ENCODE measurements at regions not wholly inside any gene's neighbourhood (a gene's known extent, or its start where the extent isn't known, plus 50 kb on each side); places are given as distances from the start of the nearest gene placed in this dataset.

DNA sequence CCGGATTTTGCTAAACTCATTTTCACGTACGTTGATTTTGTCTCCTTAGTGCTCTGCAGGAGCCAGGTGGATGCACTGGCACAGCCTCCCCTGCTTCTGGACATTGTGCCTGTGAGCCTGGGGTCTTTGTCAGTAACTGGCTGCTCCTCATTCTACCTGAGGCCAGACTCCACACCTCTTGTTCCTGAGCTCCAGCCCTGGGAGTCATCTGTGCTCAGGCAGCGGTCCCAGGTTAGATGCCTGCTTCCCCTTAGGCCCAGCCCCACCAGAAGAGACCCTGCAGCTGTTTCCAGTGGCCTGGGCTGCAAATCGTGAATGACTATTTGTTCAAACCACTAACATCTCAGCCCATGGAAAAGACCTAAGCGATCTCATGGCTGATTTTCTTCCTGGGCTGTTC is 129.1 kb downstream of the ERMARD start:
- no peak for ATAC-seq

DNA sequence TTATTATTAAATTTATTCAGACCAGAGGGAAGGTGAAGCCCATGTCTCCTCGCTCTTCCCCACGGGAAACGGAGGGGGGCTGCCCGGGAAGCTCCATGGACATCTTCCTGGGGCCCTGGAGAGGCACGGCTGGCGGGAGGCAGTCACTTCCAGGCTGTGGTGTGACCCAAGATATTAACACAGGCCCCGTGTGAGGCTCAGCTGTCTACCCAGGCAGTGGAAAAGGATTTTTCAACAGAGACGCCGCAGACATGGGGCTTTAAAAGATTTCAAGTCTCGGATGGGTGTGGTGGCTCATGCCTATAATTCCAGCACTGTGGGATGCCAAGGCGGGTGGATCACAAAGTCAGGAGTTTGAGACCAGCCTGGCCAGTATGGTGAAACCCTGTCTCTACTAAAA is 117.9 kb downstream of the ERMARD start:
- ATAC-seq = no peak

DNA sequence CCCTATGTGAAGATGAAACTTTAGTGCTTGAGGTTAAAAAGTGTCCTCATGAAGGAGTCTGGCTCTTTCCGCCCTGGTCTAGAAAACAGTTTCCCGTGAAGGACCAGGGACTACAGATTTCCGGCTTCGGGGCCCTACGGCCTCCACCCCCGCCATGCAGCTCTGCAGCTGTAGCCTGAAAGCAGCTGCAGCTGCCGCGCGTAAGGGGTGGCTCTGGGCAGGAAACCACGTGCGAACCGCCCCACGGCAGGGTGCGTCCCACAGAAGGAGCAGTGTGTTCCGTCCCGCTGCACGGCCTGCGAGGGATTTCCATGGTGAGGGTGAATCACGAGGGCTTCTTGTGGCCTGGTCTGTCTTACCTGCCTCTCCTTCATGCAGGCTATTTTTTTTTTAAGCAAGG is 117.0 kb downstream of the ERMARD start:
- peak; percentile 55 for ATAC-seq

DNA sequence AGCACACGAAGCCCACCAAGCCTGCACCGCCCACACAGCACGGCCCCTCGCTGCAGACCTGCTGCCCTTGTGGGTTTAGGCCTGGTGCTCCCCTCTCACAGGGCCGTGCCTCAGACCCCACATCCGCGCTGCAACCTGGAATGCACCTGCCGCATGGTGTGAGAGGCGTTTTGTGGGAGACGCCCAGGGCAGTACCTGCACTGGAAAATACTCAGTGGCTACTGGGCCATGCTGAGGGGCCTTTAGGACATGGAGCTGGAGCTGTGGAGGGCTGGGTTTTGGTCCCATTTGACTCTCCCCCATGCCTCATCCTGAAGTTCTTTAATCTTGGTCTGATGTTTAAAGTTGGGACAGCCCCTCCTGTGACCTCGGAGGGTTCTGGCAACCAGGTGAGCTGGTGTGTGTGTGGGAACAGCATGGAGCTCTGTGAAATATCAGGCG is 116.3 kb downstream of the ERMARD start:
- ATAC-seq = no peak

DNA sequence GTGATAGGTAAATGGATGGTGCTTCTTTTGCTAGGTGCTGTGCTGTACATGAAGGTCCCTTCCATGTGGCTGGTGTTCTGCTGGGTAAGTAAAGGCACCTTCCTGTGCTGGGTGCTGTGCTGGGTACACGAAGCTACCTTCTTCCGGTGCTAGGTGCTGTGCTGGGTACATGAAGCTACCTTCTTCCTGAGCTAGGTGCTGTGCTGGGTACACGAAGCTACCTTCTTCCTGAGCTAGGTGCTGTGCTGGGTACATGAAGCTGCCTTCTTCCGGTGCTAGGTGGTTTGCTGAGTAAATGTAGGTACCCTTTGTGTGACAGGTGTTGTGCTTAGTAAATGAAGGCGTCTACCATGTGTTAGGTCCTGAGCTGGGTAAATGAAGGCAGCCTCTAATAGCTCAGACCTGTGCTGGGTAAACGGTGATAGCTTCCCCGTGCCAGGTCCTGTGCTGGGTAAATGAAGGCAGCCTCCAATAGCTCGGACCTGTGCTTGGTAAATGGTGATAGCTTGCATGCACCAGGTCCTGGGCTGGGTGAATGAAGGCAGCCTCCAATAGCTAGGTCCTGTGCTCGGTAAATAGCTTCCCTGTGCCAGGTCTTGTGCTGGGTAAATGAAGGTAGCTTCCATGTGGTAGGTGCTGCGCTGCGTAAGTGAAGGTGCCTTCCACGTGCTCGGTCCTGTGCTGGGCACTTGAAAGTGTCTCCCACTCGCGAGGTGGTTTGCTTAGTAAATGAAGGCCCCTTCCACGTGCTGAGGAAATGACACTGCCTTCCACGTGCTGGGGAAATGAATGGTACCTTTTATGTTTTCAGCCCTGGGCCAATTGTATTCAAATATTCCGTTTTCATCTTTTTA is 115.5 kb downstream of the ERMARD start:
- no peak for ATAC-seq

DNA sequence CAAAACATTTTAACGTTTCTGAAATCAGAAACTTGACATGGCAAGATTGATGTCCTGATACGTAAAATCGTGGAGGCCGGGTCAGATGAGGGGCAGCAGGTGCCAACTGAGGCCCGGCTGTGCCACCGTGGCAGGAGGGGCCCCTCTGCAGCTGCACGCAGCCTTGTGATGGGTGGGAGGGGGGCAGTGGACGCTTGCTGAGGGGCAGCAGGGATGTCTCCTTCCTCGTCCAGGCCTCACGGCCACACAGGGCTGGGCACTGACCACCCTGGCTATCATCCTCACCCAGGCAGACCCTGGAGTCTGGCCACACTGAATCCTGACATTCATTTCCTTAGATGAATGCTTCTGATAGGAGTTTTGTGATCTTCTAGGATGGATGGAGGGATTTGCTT is 114.7 kb downstream of the ERMARD start:
- ATAC-seq = no peak

DNA sequence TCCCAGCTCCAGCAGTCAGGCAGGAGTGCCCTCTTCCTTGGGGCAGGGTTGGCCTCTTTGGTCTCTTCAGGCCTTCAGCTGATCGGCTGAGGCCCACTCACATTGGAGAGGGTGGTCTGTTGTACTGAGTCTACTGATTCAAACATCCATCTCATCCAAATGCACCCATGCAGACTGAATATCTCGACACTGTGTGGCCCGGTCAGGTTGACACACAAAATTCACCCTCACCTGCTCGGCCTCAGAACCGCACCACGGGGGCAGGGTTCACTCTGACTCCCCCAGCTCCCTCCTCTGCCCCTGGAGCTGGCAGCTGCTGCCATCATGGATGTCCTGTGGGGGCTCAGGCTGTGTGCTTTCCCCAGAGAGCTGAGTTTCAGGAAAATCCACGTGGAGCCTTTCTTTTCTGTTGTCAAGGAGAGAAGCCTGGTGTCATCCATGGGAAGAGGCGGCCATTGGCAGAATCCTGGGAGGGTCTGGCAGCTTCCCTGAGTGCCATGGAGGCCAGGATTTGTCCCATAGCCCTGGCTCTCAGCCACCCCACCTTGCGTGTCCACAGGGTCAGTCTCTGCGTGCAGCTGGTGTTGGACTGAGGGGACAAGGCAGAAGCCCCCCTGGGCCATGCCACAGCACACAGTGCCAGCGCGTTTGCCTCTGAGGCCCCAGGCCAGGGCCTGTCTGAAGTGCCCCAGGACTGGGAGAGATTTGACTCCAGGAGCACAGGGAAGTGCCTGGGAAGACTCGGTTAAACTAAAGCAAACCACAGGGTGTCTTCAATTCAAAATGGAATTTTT is 114.1 kb downstream of the ERMARD start:
- ATAC-seq = no peak

DNA sequence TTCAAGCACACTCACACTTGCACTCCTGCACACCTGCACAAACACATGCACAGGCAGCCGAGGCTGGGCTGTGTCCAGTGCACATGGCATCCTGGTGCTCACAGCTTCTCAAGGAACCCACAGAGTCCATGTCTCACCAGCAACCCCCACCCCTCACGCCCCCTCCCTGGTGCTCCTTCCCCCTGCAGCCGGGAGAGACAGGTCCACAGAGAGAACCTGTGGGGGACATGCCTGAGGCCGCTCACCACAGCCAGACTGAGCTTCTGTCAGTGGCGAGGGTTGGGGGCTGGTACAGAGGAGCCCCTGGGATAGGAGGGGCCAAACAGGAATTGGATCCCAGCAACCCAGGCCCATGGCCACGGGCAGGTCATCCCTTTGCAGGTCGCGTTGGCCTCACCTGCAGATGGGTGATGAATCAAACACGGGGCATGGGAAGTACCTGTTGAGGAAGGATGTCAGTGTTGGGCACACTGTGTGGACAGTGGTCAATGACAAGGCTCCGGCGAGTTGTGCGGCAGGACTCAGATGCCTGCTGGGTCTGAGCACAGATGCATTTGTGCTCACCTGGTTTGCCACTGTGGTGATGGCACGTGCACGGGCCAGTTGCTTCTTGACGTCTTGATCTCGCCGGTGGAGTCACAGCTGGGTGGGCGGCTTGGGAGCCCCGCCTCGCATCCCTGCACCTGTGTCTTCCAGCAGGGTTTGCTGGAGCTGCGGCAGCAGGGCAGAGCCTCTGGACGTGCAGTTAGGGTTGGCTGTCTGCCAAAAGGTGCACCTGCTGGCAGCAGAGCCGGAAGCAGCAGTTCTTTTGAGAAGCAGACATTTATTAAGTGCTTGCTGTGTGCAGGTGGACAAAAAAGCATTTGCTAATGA is 113.0 kb downstream of the ERMARD start:
- ATAC-seq = no peak

DNA sequence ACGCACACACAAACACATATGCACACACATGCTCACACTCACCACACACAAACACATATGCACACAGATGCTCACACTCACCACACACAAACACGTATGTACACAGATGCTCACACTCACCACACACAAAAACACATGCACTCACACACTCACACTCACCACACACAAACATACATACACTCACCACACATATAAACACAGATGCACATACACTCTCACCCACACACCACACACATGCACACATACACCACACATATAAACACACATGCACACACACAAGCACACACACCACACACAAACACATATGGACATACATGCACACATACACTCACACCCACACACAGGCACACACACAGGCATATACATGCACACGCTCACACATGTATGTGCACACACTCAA is 112.3 kb downstream of the ERMARD start:
- ATAC-seq = no peak

DNA sequence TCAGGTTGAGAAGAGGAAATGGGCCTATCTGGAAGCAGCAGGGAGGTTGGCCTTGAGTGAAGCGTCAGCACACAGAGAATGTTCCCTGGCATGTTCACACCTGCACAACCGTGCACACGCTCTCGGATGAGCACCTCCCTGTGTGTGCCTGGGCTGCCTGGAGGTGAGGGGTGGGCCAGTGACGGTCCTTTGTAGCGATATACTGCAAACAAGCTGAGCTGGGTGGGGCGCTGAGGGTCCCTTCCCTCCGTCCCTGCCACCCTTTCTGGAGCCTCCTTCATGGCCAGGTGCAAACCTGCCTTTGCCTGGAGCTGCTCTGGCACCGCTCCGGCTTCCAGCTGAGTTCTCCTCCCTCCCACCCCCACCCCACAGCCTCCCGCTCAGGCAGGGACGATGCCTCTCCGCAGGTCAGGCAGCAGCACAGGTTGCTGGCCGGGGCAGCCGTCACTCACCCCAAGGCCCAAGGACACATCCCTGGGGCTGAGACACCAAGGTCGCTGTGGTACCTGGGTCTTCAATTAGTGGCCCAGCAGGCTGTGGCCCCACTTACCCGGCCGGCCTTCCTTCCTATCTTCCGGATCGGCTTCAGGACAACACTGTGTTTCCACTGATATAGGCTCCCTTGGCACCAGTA is 111.6 kb downstream of the ERMARD start:
- peak; percentile 81 for ATAC-seq

DNA sequence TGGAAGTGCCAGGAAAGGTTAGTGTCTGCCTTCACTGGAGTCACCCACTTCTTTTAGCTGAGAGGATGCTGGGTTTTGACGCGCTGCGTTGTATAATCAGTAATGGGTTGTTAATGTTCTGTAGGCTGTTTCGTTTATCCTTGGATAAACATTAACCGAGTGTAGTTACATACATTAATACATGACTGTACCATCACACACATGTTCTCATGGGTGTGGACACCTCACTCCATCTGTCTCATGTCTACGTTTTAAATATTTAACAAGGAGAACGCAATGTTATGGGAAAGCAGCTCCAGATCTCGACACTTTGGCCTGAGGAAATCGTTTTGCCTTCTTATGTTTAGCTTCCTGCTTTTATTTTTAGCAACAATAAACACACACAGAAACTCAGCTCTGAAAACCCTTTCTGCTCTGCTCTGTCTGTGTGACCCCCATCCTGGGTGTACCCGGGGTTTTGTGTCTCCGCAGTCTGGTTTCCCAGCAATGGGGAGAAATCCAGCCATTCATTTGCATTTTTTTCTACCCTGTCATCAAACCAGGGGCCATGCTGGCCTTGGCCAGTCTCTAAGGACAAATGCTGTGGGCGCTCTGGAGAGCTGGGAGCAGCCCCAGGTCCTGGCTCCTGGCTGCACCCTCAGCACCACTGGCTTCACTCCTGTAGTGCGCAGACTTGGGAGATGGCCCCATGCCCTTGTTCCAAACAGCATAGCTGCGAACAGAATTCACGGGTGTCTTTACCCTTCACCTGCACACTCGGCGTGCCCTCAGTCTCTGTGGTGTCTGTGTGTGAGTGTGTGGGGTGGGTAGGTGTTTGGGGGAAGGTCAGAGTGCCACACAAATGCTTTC is 110.8 kb downstream of the ERMARD start:
- no peak for ATAC-seq

DNA sequence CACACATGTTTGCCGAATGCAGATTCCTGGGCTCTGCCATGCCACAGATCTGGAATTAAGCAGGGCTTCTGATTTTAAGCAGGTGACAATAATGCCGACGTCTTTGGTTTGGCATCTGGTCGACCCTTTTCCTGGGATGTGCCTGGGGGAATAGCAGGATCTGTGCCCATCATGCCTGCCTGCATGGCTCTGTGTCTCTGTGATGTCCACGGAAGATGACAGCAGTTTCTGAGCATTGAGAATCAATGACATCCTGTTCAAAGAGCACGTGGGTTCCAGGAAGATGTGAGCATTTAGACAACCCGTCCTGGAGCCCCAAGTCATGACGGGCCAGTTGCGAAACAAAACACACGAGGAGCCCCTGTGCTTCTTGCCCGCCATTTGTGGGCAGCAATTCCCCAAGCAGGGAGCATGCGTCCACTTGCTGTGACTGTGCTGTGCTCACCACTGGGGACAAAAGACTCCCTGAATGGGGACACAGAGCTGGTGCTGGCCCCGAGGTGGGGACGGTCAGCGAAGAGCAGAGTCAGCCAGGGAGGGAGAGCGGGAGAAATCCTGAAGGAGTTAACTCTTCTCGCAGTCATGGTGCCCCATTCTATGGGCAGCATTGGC is 110.1 kb downstream of the ERMARD start:
- no peak for ATAC-seq

DNA sequence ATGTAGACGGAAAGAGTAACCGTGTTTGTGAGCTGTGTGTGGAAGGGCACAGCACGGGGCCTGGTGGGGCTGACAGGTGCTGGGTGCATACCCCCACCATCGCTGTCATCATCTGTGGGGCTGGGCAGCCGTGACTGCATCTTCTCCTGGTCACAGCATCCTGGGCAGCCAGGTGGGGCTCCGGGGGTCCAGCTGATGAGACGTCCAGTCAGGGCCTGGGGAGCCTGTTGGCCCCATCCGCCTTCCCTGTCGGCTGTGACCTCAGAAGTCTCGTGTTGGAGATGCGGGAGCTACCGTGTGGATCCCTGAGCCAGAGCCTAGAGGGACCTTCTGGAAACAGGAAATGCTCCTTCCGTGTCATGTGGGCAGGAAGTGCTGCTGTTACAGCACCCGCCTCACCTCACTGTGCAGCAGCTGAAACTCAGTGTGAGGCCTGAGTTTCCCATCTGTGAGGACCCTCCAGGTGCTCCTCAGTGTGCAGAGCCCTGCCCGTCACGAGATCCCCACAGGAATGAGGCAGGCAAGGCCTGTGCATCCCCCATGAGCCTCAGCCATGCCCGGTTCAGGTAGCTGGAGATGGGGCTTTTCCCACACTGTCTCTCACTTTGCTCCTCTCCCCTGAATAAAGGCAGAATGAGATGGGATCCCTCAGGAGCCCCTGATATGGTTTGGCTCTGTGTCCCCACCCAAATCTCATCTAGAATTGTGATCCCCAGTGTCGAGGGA is 108.7 kb downstream of the ERMARD start:
- no peak for ATAC-seq

DNA sequence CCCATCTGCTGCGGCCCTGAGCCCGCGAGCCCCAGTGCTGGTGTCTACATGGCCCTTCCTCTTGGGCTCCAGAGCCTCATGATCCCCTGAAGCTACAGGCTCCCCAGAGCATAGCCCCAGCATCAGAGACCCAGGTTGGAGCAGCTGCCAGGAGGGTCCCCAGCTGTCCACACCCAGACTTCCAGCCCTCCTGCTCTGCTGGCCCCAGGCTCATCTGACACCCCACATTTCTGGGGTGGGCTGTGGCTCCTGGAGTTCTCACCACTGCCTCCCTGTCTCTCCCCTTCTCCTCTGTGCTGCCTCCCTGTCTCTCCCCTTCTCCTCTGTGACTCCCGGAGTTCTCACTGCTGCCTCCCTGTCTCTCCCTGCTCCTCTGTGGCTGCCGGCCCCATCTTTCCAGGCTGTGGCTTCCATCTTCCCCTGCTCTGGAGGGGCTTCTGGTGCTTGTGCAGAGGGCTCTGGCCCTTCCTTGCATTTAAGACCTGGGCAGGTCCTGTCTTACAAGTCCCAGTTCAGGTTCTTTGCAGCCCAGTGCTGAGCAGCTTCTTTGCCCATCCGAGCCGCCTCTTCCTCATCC is 108.1 kb downstream of the ERMARD start:
- ATAC-seq = peak; percentile 5

DNA sequence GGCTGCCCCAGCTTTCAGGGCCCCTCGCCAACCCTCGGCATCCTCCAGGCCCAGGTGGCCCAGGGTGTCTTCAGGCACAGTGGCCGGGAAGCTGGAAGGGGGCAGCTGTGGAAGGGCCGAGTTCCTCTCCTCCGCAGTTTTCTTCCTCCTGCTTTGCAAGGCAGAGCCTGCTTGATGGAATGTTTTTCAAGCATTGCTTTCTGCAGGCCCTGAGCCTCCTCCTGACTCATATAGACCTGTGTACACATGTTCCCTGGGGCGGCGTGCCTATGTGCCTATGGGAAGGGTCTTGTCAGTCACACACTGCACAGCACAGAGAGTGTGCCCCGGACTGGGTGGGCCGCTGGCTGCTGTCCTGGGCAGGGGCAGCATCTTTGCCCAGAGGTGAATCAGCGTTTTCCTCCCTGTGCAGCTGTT is 107.5 kb downstream of the ERMARD start:
- ATAC-seq = peak; percentile 69

DNA sequence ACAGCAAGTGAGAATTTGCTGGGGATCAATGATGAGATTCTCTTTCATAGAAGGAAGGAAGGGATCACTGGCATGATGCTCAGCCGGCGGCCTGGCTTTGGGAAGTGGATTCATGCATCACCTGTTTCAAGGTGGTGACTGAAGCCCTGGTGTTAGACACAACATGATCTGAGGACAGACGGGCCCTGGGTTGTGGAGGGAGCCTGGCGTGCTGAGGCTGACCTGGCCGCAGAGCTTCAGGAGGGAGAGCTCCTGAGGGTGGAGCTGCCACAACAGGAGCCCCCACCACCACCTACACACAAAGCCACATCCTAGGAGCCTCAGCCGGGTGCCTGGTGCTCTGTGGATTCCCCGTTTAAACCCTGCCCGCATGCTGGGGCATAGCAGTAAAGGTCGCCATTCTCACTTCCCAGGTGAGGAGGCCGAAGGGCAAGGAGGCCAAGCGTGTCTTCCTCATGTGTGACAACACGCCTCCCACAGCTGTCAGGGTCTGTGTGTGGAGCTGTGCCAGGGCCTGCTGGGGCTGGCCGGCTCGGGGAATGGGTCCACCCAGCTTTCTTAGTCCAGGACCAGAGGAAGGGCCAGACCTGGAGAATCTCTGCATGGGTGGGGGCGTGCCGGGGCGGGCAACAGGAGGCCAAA is 107.0 kb downstream of the ERMARD start:
- no peak for ATAC-seq

DNA sequence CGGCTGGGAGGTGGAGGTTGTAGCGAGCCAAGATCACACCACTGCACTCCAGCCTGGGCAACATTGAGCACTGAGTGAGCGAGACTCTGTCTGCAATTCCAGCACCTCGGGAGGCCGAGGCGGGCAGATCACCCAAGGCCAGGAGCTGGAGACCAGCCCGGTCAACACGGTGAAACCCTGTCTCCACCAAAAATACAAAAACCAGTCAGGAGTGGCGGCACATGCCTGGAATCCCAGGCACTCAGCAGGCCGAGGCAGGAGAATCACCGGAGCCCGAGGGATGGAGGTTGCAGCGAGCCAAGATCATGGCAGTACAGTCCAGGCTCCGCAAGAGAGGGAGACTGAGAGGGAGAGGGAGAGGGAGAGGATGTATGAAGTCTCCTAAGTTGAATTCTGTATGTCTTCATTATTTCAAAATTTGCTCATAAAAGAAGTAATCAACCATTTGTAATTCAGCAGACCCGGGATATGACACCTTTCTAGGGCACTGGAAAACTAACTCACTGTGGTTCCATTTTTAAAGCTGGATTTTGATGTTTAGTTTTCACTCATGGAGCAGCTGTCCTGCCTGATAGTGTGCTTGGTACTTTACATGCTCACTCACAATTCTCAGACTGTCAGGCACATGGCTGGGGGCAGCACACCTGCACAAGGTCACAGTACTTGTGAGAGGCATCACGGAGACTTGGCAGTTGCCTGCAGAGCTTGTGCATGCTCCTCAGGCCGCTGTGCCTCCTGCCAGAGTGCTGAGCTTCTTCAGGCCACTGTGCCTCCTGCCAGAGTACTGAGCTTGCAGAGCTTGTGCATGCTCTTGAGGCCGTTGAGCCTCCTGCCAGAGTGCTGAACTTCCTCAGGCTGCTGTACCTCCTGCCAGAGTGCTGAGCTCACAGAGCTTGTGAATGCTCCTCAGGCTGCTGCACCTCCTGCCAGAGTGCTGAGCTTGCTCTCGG is 106.2 kb downstream of the ERMARD start:
- no peak for ATAC-seq

All from esophagus mucosa (tissue), 1 donor.